Osteocyte (in vitro differentiated cells): ENCODE measurements at regions not wholly inside any gene's neighbourhood (a gene's known extent, or its start where the extent isn't known, plus 50 kb on each side); places are given as distances from the start of the nearest gene placed in this dataset.
"Not testable (repeated sequence)": the region's sequence is repeated elsewhere in the genome, so short reads cannot be mapped to it uniquely, and the experiment has no call there.

ENCODE experiments used
- DNase-seq: peaks from one replicate; pipeline ENCODE4 v3.0.0; 2021; ENCODE audit warnings: mixed read lengths; ENCODE audit not compliant: unreplicated experiment; ENCODE audit errors: extremely low spot score
- H3K27ac Mint-ChIP-seq: one replicate; pipeline ENCODE4 v1.8.0; 2021; ENCODE audit warnings: mild to moderate bottlenecking, mixed read lengths; ENCODE audit not compliant: unreplicated experiment
- H3K27me3 Mint-ChIP-seq: one replicate; pipeline ENCODE4 v1.8.0; 2021; ENCODE audit warnings: mixed read lengths; ENCODE audit not compliant: unreplicated experiment
- H3K36me3 Mint-ChIP-seq: one replicate; pipeline ENCODE4 v1.8.0; 2021; ENCODE audit warnings: mixed read lengths; ENCODE audit not compliant: unreplicated experiment
- H3K4me1 Mint-ChIP-seq: one replicate; pipeline ENCODE4 v1.8.0; 2021; ENCODE audit warnings: mixed read lengths; ENCODE audit not compliant: unreplicated experiment
- H3K4me3 Mint-ChIP-seq: one replicate; pipeline ENCODE4 v1.8.0; 2021; ENCODE audit warnings: mild to moderate bottlenecking, moderate library complexity, mixed read lengths; ENCODE audit not compliant: unreplicated experiment
- H3K9me3 Mint-ChIP-seq: one replicate; pipeline ENCODE4 v1.8.0; 2021; ENCODE audit warnings: mixed read lengths; ENCODE audit not compliant: unreplicated experiment
- TF ChIP-seq, protein P1 (sequence below): fragments of 200-600 bp; sonication (generic); IDR thresholded peaks from 2 replicates; pipeline ENCODE4 v1.5.0; 2021; ENCODE audit warnings: antibody characterized with exemption, mild to moderate bottlenecking, moderate library complexity

DNA sequence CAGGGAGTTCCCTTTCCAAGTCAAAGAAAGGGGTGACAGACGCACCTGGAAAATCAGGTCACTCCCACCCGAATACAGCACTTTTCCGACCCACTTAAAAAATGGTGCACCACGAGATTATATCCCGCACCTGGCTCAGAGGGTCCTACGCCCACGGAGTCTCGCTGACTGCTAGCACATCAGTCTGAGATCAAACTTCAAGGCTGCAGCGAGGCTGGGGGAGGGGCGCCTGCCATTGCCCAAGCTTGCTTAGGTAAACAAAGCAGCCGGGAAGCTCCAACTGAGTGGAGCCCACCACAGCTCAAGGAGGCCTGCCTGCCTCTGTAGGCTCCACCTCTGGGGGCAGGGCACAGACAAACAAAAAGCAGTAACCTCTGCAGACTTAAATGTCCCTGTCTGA lies 277.8 kb upstream of the ARHGAP42 start:
- H3K27me3 Mint-ChIP-seq, H3K36me3 Mint-ChIP-seq, H3K4me1 Mint-ChIP-seq, H3K4me3 Mint-ChIP-seq, H3K27ac Mint-ChIP-seq, DNase-seq: not testable (repeated sequence)
- peaks cover 11% of the 10 kb centered on the region for H3K9me3 Mint-ChIP-seq

DNA sequence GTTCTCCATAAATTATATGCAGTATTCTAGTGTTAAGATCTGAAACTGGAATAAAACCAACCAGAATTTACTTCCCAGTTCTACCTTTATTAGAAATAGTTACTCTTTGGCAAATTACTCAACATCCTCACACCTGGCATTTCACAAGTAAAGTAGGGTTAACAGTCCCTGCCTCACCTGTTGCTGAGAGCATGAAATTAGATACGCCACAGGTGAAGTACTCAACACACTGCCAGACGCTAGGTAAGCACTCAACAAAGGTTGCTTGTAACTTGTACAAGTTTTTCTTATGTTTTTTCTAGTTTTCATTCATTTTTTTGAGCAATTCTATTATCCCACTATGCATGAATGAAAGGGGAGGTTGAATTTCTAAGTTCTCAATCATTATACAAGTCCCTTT lies 267.6 kb upstream of the ARHGAP42 start:
- no peak for DNase-seq
- H3K4me3 Mint-ChIP-seq = no peak overlapping the region
- no peaks in the 10 kb centered on the region for H3K36me3 Mint-ChIP-seq
- H3K27me3 Mint-ChIP-seq = no peaks in the 10 kb centered on the region
- no peak overlapping the region for H3K27ac Mint-ChIP-seq
- no peaks in the 10 kb centered on the region for H3K4me1 Mint-ChIP-seq
- TF ChIP-seq, protein P1, sequence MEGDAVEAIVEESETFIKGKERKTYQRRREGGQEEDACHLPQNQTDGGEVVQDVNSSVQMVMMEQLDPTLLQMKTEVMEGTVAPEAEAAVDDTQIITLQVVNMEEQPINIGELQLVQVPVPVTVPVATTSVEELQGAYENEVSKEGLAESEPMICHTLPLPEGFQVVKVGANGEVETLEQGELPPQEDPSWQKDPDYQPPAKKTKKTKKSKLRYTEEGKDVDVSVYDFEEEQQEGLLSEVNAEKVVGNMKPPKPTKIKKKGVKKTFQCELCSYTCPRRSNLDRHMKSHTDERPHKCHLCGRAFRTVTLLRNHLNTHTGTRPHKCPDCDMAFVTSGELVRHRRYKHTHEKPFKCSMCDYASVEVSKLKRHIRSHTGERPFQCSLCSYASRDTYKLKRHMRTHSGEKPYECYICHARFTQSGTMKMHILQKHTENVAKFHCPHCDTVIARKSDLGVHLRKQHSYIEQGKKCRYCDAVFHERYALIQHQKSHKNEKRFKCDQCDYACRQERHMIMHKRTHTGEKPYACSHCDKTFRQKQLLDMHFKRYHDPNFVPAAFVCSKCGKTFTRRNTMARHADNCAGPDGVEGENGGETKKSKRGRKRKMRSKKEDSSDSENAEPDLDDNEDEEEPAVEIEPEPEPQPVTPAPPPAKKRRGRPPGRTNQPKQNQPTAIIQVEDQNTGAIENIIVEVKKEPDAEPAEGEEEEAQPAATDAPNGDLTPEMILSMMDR = no peak
- peaks cover 26% of the 10 kb centered on the region for H3K9me3 Mint-ChIP-seq

DNA sequence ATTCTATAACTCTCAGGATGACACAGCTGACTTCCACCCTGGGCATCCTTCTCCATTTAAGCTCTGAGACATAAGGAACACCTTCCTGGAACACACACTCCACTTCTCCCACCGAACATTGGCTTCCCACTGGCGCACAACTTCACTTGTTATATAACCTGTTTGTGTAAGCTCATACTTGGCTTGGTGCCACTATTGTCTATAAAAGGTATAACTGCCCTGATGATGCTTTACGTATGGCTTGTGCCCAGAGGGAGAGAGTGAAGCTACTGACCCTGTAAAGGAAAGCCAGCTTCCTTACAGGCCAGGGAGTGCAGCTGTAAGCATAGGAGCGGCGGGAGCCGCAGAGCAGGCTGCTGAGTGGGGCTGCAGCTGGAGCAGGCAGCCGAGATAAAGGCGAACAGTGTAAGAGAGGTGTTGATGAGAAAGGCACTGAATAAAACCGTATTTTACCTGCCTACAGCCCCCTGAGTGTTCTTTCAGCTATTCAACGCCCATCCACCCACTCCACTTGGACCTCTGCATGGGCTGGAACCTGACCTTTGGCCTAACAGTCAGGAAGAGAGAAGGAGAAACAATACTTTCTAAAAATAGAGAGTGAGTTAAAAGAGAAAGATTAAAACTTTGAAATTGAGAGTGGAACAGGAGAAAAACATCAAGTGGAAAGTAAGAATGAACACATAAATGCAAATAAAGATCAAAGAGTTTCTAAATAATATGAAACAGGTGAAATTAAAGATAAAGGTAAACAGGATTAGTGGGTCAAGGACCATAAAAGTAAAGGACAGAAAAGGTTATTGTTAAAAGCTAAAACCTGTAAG lies 252.1 kb upstream of the ARHGAP42 start:
- H3K4me1 Mint-ChIP-seq = no peaks in the 10 kb centered on the region
- no peak overlapping the region for H3K4me3 Mint-ChIP-seq
- no peak overlapping the region for H3K27ac Mint-ChIP-seq
- no peak for DNase-seq
- no peaks in the 10 kb centered on the region for H3K9me3 Mint-ChIP-seq
- H3K27me3 Mint-ChIP-seq = no peaks in the 10 kb centered on the region
- H3K36me3 Mint-ChIP-seq = no peaks in the 10 kb centered on the region
- TF ChIP-seq, protein P1 = no peak

DNA sequence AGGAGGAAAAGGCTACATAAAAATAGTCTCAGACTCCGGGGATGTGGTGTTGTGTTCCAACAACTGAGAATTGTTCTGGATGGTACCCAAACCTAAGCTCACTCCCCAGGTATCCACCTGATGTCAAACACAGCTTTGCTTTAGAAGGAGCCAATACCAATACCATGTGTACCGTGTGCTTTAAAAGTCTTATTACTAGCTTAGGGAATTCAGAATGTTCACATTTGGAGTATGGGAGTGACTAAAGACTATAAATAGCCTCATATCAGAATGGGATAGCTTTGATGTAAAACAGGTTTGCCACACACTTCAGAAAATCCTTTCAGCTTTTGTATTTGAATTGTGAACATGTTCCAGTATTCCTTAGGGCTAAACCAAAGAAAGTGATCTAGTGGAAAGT lies 248.7 kb upstream of the ARHGAP42 start:
- no peaks in the 10 kb centered on the region for H3K4me1 Mint-ChIP-seq
- H3K36me3 Mint-ChIP-seq = no peaks in the 10 kb centered on the region
- TF ChIP-seq, protein P1 = no peak
- no peaks in the 10 kb centered on the region for H3K9me3 Mint-ChIP-seq
- no peak overlapping the region for H3K27ac Mint-ChIP-seq
- H3K4me3 Mint-ChIP-seq = no peak overlapping the region
- DNase-seq = no peak
- H3K27me3 Mint-ChIP-seq = no peaks in the 10 kb centered on the region

DNA sequence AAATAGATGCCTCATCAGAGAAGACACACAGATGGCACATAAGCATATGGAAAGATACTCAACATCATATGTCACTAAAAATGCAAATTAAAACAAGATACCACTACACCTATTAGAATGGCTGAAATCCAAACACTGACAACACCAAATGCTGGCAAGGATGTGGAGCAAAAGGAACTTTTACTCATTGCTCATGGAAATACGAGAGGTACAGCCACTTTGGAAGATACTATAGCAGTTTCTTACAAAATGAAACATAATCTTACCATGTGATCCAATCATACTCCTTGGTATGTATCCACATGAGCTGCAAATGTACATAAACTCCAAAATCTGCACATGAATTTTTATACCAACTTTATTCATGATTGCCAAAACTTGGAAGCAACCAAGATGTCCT lies 246.0 kb upstream of the ARHGAP42 start:
- TF ChIP-seq, protein P1 = no peak
- Mint-ChIP-seq H3K27ac (no peak overlapping the region), H3K4me1 (no peaks in the 10 kb centered on the region), H3K27me3 (no peaks in the 10 kb centered on the region), H3K4me3 (no peak overlapping the region), H3K9me3 (no peaks in the 10 kb centered on the region), H3K36me3 (no peaks in the 10 kb centered on the region)
- DNase-seq = no peak
